Kidney glomerular epithelial cell (primary cell): ENCODE measurements at regions not wholly inside any gene's neighbourhood (a gene's known extent, or its start where the extent isn't known, plus 50 kb on each side); places are given as distances from the start of the nearest gene placed in this dataset.

Source experiments
- DNase-seq: peaks from one replicate; lab custom pipeline; 2025; lab: John Stamatoyannopoulos, UW

GRCh38 chr3:187975561-187976364 is 178.2 kb upstream of the LPP start:
- no peak for DNase-seq

- DNase-seq, result no peak
Observed at GRCh38 chr3:187976365-187976900, 177.5 kb upstream of the LPP start.

GRCh38 chr3:187977659-187978058 is 176.3 kb upstream of the LPP start:
- DNase-seq, result no peak

DNA sequence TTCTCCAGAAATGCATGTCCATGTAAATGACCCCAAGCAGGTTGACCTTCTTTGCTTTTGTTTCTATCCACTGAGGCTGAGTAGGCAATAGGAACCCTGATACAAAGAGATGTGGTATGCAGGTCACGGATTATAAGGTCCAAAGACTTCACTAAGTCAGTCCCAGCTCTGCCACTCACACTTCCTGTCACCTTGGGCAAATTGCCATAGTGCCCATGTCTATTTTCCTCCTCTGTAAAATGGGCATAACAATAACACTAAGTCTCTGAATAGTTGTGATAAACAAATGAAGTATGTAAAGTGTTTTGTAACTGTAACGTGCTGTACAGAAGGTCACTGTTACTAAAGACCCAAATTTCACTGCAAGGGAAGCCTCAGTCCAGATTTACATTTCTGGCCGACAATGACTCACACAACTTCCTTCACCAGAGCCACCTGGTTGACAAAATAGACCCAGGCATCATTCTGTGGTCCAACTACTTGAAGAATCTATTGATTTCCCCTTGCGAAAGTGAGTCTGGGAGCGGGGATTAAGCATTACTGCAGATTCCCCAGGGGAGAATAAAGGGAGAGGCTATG is 175.4 kb upstream of the LPP start:
- DNase-seq, result no peak

DNA sequence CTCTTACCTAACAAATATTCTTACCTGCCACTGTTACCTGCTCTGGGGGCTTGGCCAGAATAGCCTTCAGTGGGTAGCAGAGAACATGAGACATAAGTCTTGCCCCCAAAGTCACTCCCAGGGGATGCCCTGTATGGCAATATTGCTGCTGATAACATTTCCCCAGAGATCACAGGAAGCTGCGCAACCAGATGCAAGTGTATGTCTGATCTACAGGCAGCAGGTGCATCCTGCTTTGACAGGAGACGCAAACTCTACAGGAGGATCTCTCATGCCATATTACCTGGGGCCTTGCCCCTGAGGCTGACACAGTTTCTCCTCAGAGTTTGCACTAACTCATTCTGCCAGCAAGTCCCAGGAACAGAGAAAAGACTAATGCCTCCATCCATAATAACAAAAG is 174.4 kb upstream of the LPP start:
- no peak for DNase-seq

GRCh38 chr3:187980861-187981260 is 173.1 kb upstream of the LPP start:
- DNase-seq, result no peak

GRCh38 chr3:187982142-187982541 is 171.8 kb upstream of the LPP start:
- no peak for DNase-seq

- DNase-seq, result no peak
Observed at GRCh38 chr3:187983484-187984124, 170.4 kb upstream of the LPP start.

- DNase-seq, result no peak
Observed at GRCh38 chr3:187985647-187986046, 168.3 kb upstream of the LPP start.

GRCh38 chr3:187986514-187986934 is 167.4 kb upstream of the LPP start:
- peak; percentile 89 for DNase-seq

- DNase-seq, result no peak
Observed at GRCh38 chr3:187987187-187987586, 166.8 kb upstream of the LPP start.

GRCh38 chr3:187987924-187988323 is 166.0 kb upstream of the LPP start:
- no peak for DNase-seq

GRCh38 chr3:187989575-187990153 is 164.3 kb upstream of the LPP start:
- no peak for DNase-seq

GRCh38 chr3:187992609-187993008 is 161.3 kb upstream of the LPP start:
- no peak for DNase-seq

DNA sequence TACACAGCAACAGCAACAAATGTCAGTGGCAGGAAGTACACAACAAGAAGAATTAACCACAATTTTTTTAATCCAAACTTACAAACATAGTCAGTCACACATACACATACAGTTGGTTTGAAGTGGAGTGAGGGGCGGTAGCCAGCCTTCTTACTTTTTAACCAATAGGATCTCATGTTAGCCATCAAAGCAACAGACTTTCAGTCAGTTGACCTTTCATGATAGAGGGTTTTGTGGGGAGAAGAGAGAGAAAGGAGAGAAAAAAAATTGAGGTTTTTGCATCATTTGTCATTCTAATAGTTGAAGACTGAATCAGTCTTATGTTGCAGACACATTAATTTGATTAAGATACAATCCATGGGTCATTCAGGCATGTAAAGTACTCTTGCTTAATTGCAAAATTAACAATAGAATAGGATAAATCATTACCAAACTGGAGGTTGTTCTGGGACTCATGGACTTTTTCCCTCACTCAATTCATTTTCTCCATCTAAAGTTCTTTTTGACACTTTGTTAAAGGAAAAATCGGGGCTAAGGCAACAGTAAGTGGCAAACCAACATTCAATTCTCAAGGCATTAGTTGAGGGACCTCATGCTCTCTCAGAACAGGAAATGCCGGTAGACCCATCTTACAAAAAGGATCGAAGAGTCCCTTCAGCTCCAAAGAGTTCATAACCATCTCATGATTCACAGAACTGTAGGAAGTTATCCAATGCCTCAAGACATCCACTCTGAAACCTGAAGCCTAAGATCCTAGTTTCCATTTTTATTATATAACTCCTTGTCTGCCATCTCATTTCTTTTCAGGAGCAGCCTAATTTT is 159.5 kb upstream of the LPP start:
- DNase-seq, result peak; percentile 85

GRCh38 chr3:187995043-187995400 is 158.9 kb upstream of the LPP start:
- DNase-seq, result no peak

- no peak for DNase-seq
Observed at GRCh38 chr3:187995667-187996066, 158.3 kb upstream of the LPP start.

GRCh38 chr3:187996609-187997008 is 157.3 kb upstream of the LPP start:
- no peak for DNase-seq

DNA sequence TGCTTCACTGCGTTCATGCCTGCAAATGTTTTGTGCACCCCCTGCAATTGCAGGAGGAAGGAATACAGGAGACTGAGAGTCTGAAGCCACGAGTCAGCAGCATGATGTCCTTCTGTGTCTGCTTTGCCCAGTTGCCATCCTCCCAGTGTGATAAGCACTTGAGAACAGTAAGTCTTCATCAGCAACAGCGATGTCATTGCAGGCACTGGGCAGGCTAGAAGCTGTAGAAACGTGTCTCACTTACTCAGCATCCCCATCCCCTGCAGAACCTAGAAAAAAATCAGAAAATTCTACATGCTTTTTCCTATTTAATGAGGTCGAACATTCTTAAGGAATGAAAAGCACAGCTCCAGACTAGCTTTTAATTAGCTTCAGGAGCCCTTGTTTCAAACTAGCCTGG is 156.5 kb upstream of the LPP start:
- no peak for DNase-seq

DNA sequence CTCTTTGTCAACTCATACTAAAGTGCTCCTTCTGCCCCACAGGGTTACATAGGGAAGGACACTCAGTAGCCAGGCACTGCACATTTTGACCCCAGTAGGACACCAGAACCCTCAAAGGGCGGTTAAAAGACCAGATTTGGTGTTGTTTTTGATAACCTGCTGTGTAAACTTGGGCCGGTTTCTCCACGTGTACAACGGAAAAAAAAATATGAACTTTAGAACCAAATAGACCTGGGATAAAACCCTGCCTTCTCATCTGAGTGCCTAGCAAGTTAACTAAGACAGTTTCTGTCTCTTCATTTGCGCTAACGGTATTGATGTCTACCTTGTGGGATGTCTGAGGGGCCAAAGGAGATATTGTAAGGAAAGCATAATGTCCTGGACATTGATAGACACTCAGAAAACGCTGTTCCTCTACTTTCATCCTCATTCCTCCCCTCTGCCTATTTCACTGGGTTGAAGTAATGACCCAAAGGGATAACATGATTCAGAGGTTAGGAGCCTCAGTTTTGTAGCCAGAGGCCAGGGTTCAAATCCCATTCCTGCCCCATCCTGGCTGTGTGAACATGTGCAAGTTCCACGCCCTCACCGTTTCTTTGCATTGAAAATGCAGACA is 155.9 kb upstream of the LPP start:
- DNase-seq, result no peak

DNA sequence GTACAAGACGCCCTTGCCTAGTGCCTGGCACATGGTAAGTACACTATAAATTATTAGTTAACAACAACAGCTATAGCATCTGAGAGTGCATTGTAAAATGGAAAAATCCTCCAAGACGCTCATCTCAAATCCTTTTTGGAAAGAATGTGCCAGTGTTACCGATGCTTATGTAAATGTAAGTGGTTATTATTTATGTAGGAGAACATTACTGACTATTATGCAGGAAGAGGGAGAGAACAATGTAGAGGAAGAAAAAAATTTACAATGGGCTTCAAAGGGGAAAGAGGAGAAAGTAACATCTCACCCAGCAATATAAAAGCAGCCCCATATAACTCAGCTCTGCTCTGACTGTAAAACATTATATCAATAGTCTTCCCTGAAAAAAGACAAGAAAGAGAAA is 155.3 kb upstream of the LPP start:
- DNase-seq, result no peak
